Stimulated activated CD8-positive, alpha-beta memory T cell treated with anti-CD3 and anti-CD28 coated beads, Interleukin-12 subunit alpha, Interleukin-12 subunit beta, amount 100 ng/mL, for 1 hour (primary cell): ENCODE measurements at regions not wholly inside any gene's neighbourhood (a gene's known extent, or its start where the extent isn't known, plus 50 kb on each side); places are given as distances from the start of the nearest gene placed in this dataset.
"Not testable (repeated sequence)": the region's sequence is repeated elsewhere in the genome, so short reads cannot be mapped to it uniquely, and the experiment has no call there.

Experiments
- DNase-seq: peaks from one replicate; pipeline ENCODE4 v3.0.0-alpha.2; 2020; ENCODE audit warnings: low read depth

DNA sequence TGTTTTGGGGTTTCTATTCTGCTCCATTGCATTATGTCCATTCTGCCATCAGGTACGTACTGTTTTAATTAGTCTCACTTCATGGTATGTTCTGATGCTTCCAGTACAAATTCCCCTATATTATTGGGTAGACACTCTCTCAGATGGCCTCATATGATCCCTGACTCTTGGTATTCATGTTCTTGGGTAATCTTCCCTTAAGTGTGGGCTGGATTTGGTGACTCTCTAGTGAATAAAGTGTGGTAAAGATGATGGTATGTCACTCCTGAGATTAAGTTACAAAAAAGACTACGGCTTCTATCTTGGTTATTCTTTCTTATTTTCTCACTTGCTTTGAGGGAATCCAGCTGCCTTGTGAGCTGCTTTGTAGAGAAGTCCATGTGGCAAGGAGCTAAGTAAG is 89.6 kb upstream of the TBC1D5 start:
- DNase-seq: no peak

DNA sequence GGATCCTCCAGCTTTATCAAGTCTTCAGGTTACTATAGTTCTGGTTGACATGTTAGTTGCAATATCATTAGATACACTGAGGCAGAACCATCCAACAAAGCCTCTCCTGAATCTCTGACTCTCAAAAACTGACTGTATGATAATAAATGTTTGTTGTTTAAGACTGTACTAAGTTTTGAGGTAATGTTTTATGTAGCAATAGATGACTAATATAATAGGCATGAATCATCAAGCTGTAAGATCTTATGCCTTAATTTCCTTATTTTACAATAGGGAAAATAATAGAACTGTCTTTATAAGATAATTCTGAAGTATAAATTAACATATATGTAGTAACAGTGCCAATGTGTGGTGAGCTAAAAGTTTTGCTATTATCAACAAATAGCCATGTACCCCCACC is 88.9 kb upstream of the TBC1D5 start:
- DNase-seq: no peak

DNA sequence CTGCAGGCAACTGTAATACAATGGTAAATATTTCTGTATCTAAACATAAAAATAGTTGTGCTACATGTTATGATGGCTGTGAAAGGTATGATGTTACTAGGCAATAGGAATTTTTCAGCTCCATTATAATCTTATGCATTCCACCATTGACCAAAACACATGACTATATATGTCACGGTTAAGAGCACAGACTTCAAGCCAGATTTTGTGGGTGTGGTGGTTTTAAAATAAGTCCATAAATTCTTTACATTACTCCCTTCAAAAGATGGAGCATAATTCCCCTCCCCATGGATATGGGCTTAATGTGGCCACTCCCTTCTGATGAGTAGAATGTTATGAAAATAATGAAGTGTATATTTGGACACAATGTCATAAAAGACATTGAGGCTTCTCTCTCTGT is 88.4 kb upstream of the TBC1D5 start:
- no peak for DNase-seq

DNA sequence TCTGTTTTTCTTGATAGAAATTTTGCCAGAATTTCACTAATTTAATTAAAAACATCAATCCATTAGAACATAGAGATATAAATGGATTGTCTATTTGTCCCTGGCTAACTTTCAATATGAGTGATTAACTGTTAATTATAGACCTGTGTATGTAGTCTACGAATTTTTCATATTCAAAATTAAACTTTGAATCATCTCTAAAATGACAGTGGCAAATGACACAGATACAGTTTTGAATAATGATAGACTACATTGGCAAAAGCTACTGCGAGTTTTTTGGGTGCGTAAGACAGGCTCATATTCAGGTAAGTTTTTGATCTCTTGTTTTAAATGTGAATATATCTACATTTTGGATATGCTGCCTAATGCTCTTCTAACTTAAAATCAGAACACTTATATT is 86.0 kb upstream of the TBC1D5 start:
- no peak for DNase-seq

DNA sequence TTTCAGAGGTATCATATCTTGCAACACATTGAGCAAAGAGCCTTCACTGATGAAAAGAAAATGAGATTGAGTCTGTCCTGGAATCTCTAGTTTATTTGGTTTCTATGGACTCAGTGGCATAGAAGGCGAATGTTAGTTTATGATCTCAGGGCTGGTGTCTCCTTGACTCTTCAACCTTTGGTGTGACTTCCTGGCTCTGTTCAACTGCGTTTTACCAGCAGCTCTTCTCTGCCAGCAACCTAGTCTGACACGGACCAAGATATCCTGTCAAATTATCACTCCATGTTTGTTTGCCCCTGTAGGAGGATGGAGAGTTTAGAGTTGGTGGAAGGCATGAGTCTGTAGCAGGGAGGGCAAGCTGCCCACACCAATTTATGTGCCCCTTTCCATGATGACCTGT is 82.9 kb upstream of the TBC1D5 start:
- no peak for DNase-seq

DNA sequence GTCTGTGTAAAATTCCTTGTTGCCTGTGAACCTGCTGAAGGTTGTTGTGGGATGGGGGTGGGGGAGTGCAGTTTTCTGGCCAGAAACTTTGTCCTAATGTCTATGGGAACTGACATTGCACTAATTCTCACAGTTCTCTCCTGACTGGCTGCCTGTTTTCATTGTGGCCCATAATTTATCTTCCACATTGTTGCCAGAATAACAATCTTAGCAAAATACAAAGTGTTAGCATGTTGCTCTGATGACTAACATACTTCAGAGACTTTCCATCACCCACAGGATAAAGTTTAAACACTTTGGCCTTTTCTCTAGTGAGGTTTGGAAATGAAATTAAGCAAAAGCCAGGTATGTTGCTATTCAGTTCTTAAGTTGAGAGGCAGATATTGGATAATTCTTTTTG is 81.4 kb upstream of the TBC1D5 start:
- DNase-seq: no peak

DNA sequence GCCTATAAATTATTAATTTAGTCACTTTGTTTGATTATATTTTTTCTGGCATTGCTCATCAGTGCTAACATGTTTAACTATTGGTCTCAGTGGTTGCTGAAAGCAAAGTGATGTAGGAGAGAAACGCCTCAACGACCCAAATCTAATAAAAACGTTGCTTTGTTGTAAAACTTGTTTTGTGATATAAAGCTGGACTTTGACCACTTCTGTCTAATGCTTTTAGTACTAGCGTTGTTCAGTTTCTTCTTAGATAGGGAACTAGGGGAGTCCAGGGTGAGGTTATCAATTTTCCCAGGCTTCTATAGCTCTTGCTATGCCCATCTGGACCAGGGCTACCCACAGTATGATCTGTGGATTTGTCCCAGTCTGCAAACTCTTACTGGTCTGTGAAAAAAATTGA is 80.6 kb upstream of the TBC1D5 start:
- no peak for DNase-seq

DNA sequence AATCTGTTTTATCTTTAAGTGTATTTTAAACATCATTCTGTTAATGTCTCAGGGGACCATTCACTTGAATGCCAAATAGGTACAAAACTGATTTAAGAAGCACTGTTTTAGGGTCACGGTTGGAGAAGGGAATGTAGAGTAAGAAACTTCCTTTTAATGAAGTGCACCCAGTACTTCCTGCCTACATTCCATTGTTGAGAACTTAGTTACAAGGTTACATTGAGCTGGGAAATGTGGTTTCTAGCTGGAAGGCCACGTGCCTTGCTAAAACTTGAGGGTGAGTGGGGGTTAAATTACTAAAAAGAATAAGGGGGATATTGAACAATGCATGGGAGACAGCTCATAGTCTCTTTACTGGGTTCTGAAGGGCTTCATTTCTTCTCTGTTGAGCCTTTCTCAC is 78.3 kb upstream of the TBC1D5 start:
- no peak for DNase-seq

DNA sequence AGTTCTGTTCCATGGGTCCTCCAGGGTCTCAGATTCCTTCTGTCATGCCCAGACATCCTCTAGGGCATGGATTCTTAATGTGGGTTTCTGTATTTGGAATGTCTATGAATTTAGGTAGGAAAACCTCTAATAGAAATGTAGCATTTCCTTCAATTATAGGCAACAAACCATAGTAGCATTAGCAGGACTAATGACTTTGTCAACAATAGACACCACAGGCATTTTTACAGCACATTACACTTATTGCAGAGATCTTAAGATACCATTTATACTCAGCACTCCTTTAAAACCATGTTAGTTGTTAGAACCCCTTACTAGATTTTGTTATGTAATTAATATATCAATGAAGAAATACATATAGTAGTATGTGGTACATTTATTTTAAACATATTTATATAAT is 77.8 kb upstream of the TBC1D5 start:
- DNase-seq: no peak

DNA sequence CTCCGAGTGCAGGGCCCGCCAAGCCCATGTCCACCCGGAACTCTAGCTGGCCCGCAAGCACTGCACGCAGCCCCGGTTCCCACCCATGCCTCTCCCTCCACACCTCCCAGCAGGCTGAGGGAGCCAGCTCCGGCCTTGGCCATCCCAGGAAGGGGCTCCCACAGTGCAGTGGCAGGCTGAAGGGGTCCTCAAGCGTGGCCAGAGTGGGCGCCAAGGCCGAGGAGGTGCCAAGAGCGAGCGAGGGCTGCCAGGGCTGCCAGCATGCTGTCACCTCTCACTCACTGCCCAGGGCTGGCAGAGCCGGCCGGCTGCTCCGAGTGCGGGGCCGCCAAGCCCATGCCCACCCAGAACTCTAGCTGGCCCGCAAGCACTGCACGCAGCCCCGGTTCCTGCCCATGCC is 75.5 kb upstream of the TBC1D5 start:
- DNase-seq: not testable (repeated sequence)

DNA sequence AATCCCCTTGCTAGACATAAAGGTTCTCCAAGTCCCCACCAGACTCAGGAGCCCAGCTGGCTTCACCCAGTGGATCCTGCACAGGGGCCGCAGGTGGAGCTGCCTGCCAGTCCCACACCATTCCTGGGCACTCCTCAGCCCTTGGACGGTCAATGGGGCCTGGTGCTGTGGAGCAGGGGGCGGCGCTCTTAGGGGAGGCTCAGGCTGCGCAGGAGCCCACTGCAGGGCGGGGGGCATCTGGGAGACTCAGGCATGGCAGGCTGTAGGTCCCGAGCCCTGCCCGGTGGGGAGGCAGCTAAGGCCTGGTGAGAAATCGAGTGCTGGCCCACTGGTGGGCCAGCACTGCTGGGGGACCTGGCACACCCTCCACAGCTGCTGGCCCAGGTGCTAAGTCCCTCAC is 75.1 kb upstream of the TBC1D5 start:
- DNase-seq: no peak

DNA sequence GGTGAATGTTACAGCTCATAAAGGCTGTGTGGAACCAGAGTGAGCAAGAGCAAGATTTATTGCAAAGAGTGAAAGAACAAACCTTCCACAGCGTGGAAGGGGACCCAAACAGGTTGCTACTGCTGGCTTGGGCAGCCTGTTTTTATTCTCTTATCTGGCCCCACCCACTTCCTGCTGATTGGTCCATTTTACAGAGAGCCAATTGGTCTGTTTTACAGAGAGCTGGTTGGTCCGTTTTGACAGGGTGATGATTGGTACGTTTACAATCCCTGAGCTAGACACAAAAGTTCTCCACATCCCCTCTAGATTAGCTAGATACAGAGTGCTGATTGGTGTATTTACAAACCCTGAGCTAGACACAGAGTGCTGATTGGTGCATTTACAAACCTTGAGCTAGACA is 74.4 kb upstream of the TBC1D5 start:
- not testable (repeated sequence) for DNase-seq

DNA sequence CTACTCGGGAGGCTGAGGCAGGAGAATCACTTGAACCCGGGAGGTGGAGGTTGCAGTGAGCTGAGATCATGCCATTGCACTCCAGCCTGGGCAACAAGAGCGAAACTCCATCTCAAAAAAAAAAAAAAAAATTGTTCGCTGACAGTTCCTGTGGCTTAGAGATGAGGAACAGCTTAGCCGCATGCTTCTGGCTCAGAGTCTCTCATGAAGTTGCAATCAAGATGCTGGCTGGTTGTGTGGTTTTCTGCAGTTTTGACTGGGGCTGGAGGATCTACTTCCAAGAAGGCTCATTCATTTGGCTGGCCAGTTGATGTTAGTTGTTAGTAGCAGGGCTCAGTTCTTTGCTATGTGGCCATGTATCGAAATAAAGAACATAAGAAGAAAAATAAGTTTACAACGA is 69.9 kb upstream of the TBC1D5 start:
- DNase-seq: not testable (repeated sequence)

DNA sequence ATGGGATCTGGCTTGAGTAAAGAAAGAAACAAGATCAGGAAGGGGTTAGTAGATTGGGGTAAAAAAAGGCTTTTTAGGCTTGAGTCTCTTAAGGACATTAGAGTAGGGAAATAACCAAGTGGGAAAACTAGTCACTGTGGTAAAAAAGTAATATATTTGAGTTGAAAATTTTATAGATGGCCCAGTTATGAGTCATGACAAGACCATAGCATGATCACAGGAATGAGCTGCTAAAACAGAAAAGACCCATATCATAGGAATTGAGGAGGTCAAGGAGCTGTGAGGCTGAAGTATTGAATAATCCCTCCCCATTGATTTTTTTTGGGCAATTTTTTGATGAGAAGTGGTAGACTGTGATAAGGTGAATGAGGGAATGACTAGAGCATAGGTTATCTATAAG is 69.2 kb upstream of the TBC1D5 start:
- DNase-seq: no peak

DNA sequence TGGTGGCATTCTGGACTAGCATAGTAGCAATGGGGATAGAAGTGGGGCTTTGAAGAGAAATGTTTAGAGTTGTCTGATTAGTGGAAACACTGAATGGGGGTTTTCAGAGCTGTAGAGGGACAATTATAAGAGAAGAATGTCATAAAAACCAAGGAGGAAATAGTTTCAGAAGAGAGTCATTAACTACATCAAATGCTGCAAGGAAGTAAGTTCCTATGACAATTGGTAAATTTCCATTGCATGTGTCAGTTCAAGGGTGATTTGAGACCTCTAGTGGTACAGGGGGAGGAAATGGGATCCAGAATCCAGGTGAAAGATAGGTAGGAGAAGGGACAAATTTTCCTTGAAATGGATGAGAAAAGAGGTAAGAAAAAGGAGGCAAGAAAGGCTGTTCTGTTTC is 68.3 kb upstream of the TBC1D5 start:
- no peak for DNase-seq

DNA sequence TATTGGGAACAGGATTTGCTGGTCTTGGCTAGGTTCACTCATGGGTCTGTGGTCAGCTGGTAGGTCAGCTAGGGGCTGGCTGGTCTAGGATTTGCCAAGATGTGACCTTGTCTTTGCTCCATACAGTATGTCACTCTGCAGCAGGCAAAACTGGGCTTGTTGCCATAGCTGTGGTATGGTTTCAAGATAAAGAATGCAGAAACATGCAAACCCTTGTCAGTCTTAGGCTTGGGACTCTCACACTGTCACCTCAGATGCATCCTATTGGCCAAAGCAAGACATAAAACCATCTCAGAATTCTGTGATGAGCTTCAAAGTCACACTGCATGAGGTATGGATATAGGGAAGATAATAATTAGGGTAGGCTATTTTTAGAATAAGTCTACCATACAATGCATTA is 66.6 kb upstream of the TBC1D5 start:
- no peak for DNase-seq

DNA sequence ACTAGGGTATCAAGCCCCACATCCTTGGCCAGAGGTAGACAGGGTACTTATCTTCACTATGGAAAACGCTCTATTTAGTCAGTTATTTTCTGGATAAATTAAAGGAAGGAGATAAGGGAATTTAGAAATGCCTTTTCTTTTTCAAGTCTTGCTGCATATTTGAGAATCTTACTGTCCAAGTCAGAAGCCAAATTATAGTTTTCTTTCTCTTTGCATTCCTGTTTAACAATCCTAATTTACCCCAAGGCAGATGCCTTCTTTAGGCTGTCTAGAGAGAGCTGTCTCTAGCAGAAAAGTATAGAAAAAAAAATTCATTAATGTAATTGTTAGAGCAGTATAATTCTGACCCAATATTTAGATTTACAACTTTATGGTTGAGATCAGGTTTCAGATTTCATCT is 64.4 kb upstream of the TBC1D5 start:
- DNase-seq: no peak

DNA sequence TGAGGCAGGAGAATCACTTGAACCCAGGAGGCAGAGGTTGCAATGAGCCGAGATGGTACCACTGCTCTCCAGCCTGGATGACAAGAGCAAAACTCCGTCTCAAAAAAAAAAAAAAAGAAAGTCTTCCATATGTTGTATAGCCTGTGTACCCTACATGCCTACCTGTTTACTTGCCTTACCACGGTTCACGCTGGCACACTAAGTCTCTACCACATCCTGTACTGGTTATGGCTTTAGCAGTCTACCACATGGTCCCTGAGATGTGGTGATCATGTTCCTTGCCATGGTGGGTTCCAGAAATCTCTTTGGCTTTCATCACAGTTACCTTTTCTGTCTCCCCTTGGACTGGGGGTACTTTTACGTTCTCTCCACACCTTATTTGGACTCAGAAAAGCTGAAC is 63.8 kb upstream of the TBC1D5 start:
- no peak for DNase-seq

DNA sequence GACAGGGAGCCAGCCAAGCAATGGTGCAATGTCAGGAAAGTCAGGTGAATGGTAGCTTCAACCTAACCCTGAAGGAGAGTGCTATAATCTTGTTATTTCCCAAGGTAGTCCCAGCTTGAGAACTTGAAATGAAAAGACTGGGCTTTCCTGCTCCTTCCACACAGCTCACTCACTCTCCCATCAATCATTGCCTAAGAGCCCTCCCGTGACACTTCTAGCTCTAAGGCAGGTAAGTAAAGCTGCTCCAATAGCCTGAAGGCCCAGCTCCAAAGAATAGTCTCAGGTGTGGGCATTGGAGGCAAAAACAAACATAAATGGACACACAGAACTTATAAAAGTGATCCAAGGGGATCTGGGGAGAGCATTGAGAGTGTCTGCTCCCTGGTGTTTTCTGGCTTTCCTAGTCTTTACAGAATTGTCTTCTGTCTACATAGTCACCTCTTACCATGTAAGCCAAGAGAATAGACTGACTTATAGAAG is 63.1 kb upstream of the TBC1D5 start:
- DNase-seq: no peak

DNA sequence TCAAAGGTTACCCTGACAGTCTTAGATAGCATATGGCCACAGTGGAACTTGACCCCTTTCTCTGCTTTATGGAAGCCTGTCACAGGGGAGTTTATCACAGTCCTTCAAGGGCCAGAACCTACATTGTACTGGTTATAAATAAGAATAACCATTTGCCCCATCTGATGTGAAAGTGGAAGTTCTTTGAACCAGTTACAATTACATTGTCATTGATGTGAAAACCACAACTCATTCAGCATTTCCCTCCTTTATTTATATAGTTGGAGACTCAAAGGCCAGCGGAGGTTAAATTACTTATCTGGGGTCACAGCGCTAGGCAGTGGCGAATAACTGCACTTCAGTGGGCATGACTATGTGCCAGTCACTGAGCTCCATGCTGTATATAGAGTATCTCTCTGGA is 60.5 kb upstream of the TBC1D5 start:
- DNase-seq: no peak

DNA sequence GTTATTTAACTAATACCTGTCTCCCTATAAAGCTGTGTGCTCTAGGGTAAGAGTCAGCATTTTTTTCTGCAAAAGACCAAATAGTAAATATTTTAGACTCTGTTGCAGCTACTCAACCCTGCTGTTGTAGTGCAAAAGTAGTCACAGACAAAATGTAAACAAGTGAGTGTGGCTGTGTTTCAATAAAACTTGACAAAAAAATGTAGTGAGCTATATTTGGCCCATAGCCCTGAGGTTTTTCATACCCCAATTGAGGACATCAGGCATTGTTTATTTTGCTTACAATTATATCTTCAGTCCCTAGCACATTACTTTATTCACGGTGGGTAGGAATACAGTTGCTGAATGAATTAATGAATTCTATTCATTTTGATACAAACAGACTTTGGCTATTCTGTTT is 58.7 kb upstream of the TBC1D5 start:
- DNase-seq: no peak

DNA sequence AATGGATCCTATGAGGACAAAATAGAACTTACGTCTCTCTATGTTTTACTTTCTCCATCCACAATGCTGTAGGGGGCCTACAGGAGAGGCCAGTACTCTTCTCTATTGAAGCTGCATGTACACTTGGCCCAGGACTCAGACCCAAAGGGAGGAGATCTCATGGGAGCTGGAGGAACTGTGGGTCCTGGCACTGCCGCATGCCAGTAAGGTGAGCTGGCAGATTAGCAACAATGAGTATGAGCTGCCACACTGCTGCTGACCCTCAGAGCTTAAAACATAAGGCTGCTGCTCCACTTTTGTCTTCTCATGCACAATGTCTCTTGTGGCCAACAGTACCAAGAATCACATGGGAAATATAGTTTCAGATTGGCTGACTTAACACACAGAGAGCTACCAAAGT is 57.8 kb upstream of the TBC1D5 start:
- no peak for DNase-seq

DNA sequence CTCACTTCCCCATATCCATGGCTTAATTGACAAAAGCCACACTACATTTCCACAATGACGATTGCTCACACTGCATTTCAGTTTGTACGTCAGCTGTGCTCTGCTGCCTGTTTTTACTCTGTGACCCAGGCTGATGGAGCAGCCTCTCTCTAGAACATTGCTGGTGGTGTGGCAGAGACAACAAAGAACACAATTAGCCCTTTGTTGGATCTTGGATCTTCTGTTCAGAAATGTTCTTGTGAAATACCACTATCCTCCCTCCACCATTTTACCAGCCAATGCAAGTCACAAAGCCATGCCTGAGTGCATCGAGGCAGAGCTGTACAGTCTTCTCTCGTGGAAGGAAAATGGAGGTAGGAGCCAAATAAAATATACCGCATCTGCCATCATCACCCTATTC is 56.9 kb upstream of the TBC1D5 start:
- DNase-seq: no peak

DNA sequence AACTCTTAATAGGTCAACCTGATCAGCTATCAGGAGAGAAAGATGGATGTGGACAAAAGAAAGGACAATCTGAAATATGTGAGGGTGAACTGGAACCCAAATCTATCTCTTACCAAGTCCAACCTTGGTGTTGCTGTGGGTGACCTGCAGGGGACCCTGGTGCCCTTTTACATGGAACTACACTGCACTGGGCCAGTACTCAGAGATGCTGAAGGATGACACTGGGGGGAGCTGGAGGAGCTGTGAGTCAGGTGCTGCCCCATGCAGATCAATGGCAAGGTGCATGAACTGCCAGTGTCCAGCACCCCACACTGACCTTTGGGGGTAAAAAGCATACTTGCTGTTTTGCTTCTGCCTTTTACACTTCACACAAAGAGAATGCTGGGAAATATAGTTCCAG is 55.6 kb upstream of the TBC1D5 start:
- DNase-seq: no peak

DNA sequence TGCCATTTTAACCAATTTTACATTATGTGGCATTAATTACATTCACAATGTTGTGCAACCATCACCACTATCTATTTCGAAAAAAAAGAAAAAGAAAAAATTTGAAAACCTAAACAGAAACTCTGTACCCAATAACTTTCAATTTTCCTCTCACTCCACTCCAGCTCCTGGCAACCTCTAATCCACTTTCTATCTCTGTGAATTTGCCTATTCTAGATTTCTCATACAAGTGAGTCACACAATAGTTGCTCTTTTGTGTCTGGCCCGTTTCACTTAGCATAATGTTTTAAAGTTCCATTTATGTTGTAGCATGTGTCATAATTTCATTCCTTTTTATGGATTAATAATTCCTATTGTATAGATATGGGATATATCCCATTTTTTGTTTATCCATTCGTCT is 53.3 kb upstream of the TBC1D5 start:
- no peak for DNase-seq
